OCI-LY3 (cell line): ENCODE measurements at regions not wholly inside any gene's neighbourhood (a gene's known extent, or its start where the extent isn't known, plus 50 kb on each side); places are given as distances from the start of the nearest gene placed in this dataset.

ENCODE experiments used
- H2AFZ ChIP-seq: fragments of 200-600, 300-600 bp; shearing (Covaris generic); 2 replicates; pipeline ENCODE4 v1.6.0; 2014; ENCODE audit warnings: antibody characterized with exemption, low read depth, low read length
- H3K27ac ChIP-seq: fragments of 200-600, 300-600 bp; sonication (generic); 2 replicates; pipeline ENCODE4 v1.5.1; 2014; ENCODE audit warnings: mild to moderate bottlenecking, low read length, moderate library complexity, mixed read lengths
- H3K27me3 ChIP-seq: fragments of 200-600, 300-600 bp; sonication (generic); 2 replicates; pipeline ENCODE4 v1.6.1; 2014; ENCODE audit warnings: low read depth, low read length, mixed read lengths
- H3K36me3 ChIP-seq: fragments of 200-600, 300-600 bp; sonication (generic); replicated peaks from 2 replicates; pipeline ENCODE3; 2014; ENCODE audit warnings: low read depth, low read length, mixed read lengths
- H3K4me1 ChIP-seq: fragments of 300-600, 200-600 bp; sonication (generic); 2 replicates; pipeline ENCODE4 v1.6.1; 2014; ENCODE audit warnings: low read length, mixed read lengths
- H3K4me2 ChIP-seq: fragments of 200-600, 300-600 bp; sonication (generic); 2 replicates; pipeline ENCODE4 v1.6.1; 2014; ENCODE audit warnings: low read length, mixed read lengths
- H3K4me3 ChIP-seq: fragments of 300-600, 200-600 bp; sonication (generic); 2 replicates; pipeline ENCODE4 v1.5.1; 2014; ENCODE audit warnings: antibody characterized with exemption, mild to moderate bottlenecking, low read length, moderate library complexity
- H3K79me2 ChIP-seq: fragments of 300-600, 200-600 bp; shearing (Covaris generic); 2 replicates; pipeline ENCODE4 v1.6.1; 2014; ENCODE audit warnings: mild to moderate bottlenecking, low read length, mixed read lengths
- H3K9ac ChIP-seq: fragments of 300-600, 200-600 bp; shearing (Covaris generic); 2 replicates; pipeline ENCODE4 v1.6.0; 2014; ENCODE audit warnings: mild to moderate bottlenecking, low read length, moderate library complexity
- H3K9me3 ChIP-seq: fragments of 200-600, 300-600 bp; shearing (Covaris generic); 2 replicates; pipeline ENCODE4 v1.6.1; 2014; ENCODE audit warnings: low read length, mixed read lengths; ENCODE audit not compliant: insufficient read depth
- H4K20me1 ChIP-seq: fragments of 200-600, 300-600 bp; sonication (generic); 2 replicates; pipeline ENCODE4 v1.6.1; 2016; ENCODE audit warnings: low read length, mixed read lengths; ENCODE audit not compliant: insufficient read depth
- EZH2phosphoT487 ChIP-seq: fragments of 200-600 bp; shearing (Covaris generic); IDR thresholded peaks from 2 replicates; pipeline ENCODE4 v1.6.1; 2018; ENCODE audit warnings: antibody characterized with exemption, mixed run types, low read depth
- TF ChIP-seq, protein P1 (sequence below): fragments of 200-600, 300-600 bp; sonication (generic); IDR thresholded peaks from 2 replicates; pipeline ENCODE4 v1.5.1; 2014; ENCODE audit warnings: antibody characterized with exemption, low read length, low read depth

DNA sequence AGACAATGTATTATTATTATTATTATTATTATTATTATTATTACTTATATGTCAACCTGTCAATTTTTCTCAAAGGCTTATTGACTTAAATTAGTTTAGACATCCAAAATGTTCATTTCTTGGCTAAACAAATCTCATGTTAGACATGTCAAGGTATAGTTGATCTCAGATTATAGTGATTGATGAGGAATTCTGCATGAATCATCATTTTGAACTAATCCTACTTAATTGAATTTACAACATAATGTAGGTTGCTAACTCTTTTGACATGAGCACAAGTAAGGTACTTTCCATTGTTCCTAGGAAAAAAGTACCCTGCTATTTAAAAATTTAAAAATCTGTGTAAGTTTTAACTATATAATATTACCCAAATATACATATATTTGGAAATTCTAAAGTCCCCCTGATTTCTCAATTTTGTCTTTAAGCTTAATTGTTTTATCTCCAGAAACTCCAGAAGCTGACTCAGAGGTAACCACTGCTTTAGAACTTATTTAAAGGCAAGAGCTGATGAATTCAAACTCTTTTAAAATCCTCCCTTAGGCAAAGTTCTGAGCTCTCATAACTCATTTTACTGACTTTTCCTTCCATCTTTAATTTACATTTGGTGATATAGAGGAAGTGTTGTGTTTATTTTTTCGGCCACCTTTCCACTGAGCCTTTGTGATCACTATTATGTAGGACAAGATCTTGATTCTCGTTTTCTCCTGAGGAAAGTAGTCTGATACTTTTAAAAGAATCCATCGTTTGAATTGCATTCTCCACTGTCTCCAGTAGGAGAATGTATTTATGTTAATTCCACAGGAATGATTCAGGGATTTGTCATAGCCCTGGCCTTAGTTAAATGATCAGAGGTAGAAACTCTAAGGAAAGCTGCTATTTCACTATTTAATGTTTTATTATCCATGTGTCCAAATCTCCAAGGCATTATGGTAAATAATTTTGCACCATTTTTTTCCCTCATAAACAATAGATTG is 1304.5 kb downstream of the AACS start:
- H3K27me3 ChIP-seq, result no peaks in the 10 kb centered on the region
- H3K4me2 ChIP-seq, result no peak overlapping the region
- no peak overlapping the region for H3K27ac ChIP-seq
- no peak overlapping the region for H3K9ac ChIP-seq
- no peaks in the 10 kb centered on the region for H4K20me1 ChIP-seq
- no peaks in the 10 kb centered on the region for H3K4me1 ChIP-seq
- H3K4me3 ChIP-seq, result no peak overlapping the region
- TF ChIP-seq EZH2phosphoT487, result no peak
- TF ChIP-seq, protein P1, sequence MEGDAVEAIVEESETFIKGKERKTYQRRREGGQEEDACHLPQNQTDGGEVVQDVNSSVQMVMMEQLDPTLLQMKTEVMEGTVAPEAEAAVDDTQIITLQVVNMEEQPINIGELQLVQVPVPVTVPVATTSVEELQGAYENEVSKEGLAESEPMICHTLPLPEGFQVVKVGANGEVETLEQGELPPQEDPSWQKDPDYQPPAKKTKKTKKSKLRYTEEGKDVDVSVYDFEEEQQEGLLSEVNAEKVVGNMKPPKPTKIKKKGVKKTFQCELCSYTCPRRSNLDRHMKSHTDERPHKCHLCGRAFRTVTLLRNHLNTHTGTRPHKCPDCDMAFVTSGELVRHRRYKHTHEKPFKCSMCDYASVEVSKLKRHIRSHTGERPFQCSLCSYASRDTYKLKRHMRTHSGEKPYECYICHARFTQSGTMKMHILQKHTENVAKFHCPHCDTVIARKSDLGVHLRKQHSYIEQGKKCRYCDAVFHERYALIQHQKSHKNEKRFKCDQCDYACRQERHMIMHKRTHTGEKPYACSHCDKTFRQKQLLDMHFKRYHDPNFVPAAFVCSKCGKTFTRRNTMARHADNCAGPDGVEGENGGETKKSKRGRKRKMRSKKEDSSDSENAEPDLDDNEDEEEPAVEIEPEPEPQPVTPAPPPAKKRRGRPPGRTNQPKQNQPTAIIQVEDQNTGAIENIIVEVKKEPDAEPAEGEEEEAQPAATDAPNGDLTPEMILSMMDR, result no peak
- no peaks in the 10 kb centered on the region for H3K79me2 ChIP-seq
- no peaks in the 10 kb centered on the region for H3K9me3 ChIP-seq
- H2AFZ ChIP-seq, result no peak overlapping the region
- H3K36me3 ChIP-seq, result no peaks in the 10 kb centered on the region

DNA sequence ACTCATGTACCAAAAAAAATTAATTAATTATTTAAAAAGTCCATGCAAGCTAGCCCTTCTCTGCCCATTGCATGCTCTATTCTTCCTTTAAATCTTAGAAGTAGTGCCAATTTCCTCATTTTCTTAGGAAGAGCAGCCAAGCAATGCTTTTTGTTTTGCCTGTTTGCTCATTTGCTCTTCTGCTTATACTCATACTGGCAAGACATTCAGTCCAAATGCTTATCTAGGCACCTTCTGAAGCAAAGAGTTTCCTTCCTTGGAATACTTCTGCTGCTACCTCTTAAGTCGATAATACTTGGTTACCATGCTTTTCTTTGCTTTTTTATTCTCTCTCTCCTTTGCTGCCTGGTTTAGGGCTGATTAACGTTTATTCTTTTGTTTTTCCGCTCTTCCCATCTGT is 1318.3 kb downstream of the AACS start:
- no peak overlapping the region for H2AFZ ChIP-seq
- peaks cover 10% of the 10 kb centered on the region for H3K4me1 ChIP-seq
- H3K9ac ChIP-seq, result no peak overlapping the region
- H3K9me3 ChIP-seq, result no peaks in the 10 kb centered on the region
- no peaks in the 10 kb centered on the region for H4K20me1 ChIP-seq
- no peaks in the 10 kb centered on the region for H3K79me2 ChIP-seq
- no peak overlapping the region for H3K27ac ChIP-seq
- no peak overlapping the region for H3K4me2 ChIP-seq
- TF ChIP-seq, protein P1, result no peak
- no peak for TF ChIP-seq EZH2phosphoT487
- H3K27me3 ChIP-seq, result no peaks in the 10 kb centered on the region
- no peak overlapping the region for H3K4me3 ChIP-seq
- H3K36me3 ChIP-seq, result no peaks in the 10 kb centered on the region

DNA sequence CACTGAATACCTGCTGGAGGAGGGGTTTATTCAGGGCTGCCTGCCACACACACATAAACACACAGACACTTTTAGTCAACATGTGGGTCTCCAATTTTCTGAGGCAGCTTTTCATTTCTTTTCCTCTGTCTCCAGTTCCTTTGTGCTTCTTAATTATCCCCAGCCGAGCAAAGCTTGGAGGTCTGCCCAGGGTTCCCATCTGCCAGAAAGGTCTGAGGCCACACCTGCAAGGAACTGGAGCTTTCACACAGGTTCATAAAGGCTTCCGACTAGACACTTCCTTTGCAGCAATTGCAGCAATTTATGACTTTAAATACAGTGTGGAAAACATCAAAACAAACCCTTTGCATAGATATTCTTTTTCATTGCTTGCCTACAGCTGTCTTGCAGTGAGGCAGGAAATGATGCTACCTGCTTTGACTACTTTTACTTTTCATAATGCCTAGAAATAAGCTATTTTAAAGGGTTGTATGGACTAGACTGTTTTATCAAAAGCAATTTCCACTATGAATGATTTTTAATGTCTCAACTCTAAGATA is 1318.9 kb downstream of the AACS start:
- H3K4me3 ChIP-seq, result no peak overlapping the region
- H3K9ac ChIP-seq, result no peak overlapping the region
- H3K27me3 ChIP-seq, result no peaks in the 10 kb centered on the region
- H2AFZ ChIP-seq, result no peak overlapping the region
- peaks cover 10% of the 10 kb centered on the region for H3K4me1 ChIP-seq
- no peaks in the 10 kb centered on the region for H3K79me2 ChIP-seq
- no peak overlapping the region for H3K27ac ChIP-seq
- no peaks in the 10 kb centered on the region for H3K36me3 ChIP-seq
- no peak for TF ChIP-seq EZH2phosphoT487
- TF ChIP-seq, protein P1, result no peak
- H4K20me1 ChIP-seq, result no peaks in the 10 kb centered on the region
- no peaks in the 10 kb centered on the region for H3K9me3 ChIP-seq
- no peak overlapping the region for H3K4me2 ChIP-seq

DNA sequence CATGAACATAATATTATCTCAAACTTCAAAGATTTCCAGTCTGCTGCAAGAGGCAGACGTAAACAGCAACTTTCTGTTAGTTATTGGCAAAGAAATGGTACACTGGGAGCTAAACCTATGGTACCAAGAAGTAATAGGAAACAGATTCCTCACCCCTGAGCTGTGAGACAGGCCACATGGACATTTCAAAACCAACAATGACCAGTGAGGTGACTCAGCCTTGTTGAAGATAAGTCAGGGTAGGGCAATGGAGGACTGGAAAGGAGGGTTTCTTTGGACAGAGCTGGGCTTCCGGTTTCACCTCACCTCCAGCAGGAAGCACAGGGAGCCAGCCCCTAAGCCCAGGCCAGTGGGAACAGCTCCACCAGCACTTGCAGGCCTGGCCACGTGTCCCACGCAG is 1320.5 kb downstream of the AACS start:
- Histone ChIP-seq H3K4me2 (no peak overlapping the region), H4K20me1 (no peaks in the 10 kb centered on the region), H3K4me1 (peaks cover 11% of the 10 kb centered on the region), H3K27me3 (no peaks in the 10 kb centered on the region), H3K9me3 (no peaks in the 10 kb centered on the region), H3K36me3 (peaks cover 3% of the 10 kb centered on the region), H3K4me3 (no peak overlapping the region), H3K9ac (no peak overlapping the region), H2AFZ (no peak overlapping the region), H3K79me2 (no peaks in the 10 kb centered on the region), H3K27ac (no peak overlapping the region)
- TF ChIP-seq, protein P1, result no peak
- TF ChIP-seq EZH2phosphoT487, result no peak
